KBM-7 (cell line): ENCODE measurements at regions not wholly inside any gene's neighbourhood (a gene's known extent, or its start where the extent isn't known, plus 50 kb on each side); places are given as distances from the start of the nearest gene placed in this dataset.

ENCODE experiments used
- DNase-seq: peaks from one replicate; pipeline ENCODE4 v3.0.0-alpha.2; 2015
- in situ Hi-C: fragments of 300-500 bp; cut with MboI; formaldehyde crosslinking; loops from 2 replicates; pipeline ENCODE4 v1.14.3; 2020; ENCODE audit warnings: low sequenced_read_pairs, low pct_unique_long_range_greater_than_20kb, mixed read lengths

- DNase-seq = no peak
- in situ Hi-C loops = no loop called here
These were observed 671.0 kb upstream of the FZD8 start for GRCh38 chr10:36313142-36313541.

GRCh38 chr10:36303896-36304295 lies 661.8 kb upstream of the FZD8 start:
- DNase-seq = no peak
- in situ Hi-C loops = no loop called here

GRCh38 chr10:36302086-36302485 lies 660.0 kb upstream of the FZD8 start:
- in situ Hi-C loops = no loop called here
- DNase-seq = no peak

GRCh38 chr10:36301539-36301938 lies 659.4 kb upstream of the FZD8 start:
- DNase-seq = no peak
- in situ Hi-C loops = no loop called here

- no peak for DNase-seq
- in situ Hi-C loops = no loop called here
These were observed 659.0 kb upstream of the FZD8 start for GRCh38 chr10:36301139-36301538.

GRCh38 chr10:36283827-36284226 lies 641.7 kb upstream of the FZD8 start:
- in situ Hi-C loops = no loop called here
- DNase-seq = no peak

- no peak for DNase-seq
- in situ Hi-C loops = no loop called here
These were observed 639.8 kb upstream of the FZD8 start for GRCh38 chr10:36281831-36282331.

GRCh38 chr10:36280890-36281499 lies 638.9 kb upstream of the FZD8 start:
- DNase-seq = no peak

GRCh38 chr10:36280321-36280741 lies 638.2 kb upstream of the FZD8 start:
- DNase-seq = no peak
- in situ Hi-C loops = no loop called here

More at GRCh38 chr10:36280890-36281499, 638.9 kb upstream of the FZD8 start:
- in situ Hi-C loops = no loop called here

GRCh38 chr10:36278176-36278575 lies 636.1 kb upstream of the FZD8 start:
- in situ Hi-C loops = no loop called here

GRCh38 chr10:36277459-36277858 lies 635.4 kb upstream of the FZD8 start:
- in situ Hi-C loops = no loop called here
- no peak for DNase-seq

More at GRCh38 chr10:36278176-36278575, 636.1 kb upstream of the FZD8 start:
- DNase-seq = no peak

- no peak for DNase-seq
- in situ Hi-C loops = no loop called here
These were observed 629.7 kb upstream of the FZD8 start for GRCh38 chr10:36271627-36272340.

GRCh38 chr10:36269222-36269621 lies 627.1 kb upstream of the FZD8 start:
- DNase-seq = no peak
- in situ Hi-C loops = no loop called here

GRCh38 chr10:36266923-36267322 lies 624.8 kb upstream of the FZD8 start:
- no peak for DNase-seq
- in situ Hi-C loops = no loop called here

GRCh38 chr10:36265741-36266140 lies 623.6 kb upstream of the FZD8 start:
- DNase-seq = no peak
- in situ Hi-C loops = no loop called here

GRCh38 chr10:36263871-36264270 lies 621.8 kb upstream of the FZD8 start:
- DNase-seq = no peak
- in situ Hi-C loops = no loop called here

GRCh38 chr10:36256948-36257356 lies 614.9 kb upstream of the FZD8 start:
- in situ Hi-C loops = no loop called here
- DNase-seq = no peak

GRCh38 chr10:36256166-36256565 lies 614.1 kb upstream of the FZD8 start:
- in situ Hi-C loops = no loop called here
- DNase-seq = no peak

- DNase-seq = no peak
- in situ Hi-C loops = no loop called here
These were observed 612.1 kb upstream of the FZD8 start for GRCh38 chr10:36254199-36254598.

GRCh38 chr10:36253731-36254130 lies 611.6 kb upstream of the FZD8 start:
- in situ Hi-C loops = no loop called here
- DNase-seq = no peak

- in situ Hi-C loops = no loop called here
- no peak for DNase-seq
These were observed 609.0 kb upstream of the FZD8 start for GRCh38 chr10:36251068-36251467.
